Mucosa of descending colon (tissue), 3 donors: ENCODE measurements at regions not wholly inside any gene's neighbourhood (a gene's known extent, or its start where the extent isn't known, plus 50 kb on each side); places are given as distances from the start of the nearest gene placed in this dataset.

ENCODE experiments used
- ATAC-seq: fragments of 200-7000 bp; cut with Tn5 transposase; one replicate; pipeline ENCODE4 v1.9.1; 2020; ENCODE audit warnings: mild to moderate bottlenecking, moderate library complexity
- DNase-seq, 3 donors: peaks; one replicate each; pipeline ENCODE4 v3.0.0-alpha.2; 2020
- H3K36me3 ChIP-seq: fragments of 200-600 bp; one replicate; pipeline ENCODE4 v1.8.0; 2021; ENCODE audit warnings: low read depth, mild to moderate bottlenecking
- H3K4me1 ChIP-seq: fragments of 200-600 bp; one replicate; pipeline ENCODE4 v1.8.0; 2021; ENCODE audit warnings: low read depth, mild to moderate bottlenecking
- H3K4me3 ChIP-seq: fragments of 200-600 bp; one replicate; pipeline ENCODE4 v1.8.0; 2021; ENCODE audit warnings: mild to moderate bottlenecking
- H3K9me3 ChIP-seq: fragments of 200-600 bp; one replicate; pipeline ENCODE4 v1.8.0; 2021; ENCODE audit warnings: mild to moderate bottlenecking
- CTCF ChIP-seq: fragments of 200-600 bp; IDR thresholded peaks from one replicate; pipeline ENCODE4 v1.8.0; 2022; ENCODE audit warnings: antibody characterized with exemption, mild to moderate bottlenecking
- intact Hi-C, 2 donors: fragments of 100-400 bp; cut with DNase I in 1 of 2; cut with micrococcal nuclease in 1 of 2; formaldehyde crosslinking; loops; one replicate each; pipeline versions ENCODE4 v1.11.0 to v1.11.1; 2022; cut with DNase I, micrococcal nuclease
- donor health status: DM: no; HTN: no; CAD: no; lungs with moderate emphysema.
- donor health status: DM: no; HTN: no; CAD: no.
- donor health status: DM: no; HTN: yes; CAD: no.

- no peak for DNase-seq
- Histone ChIP-seq H3K4me1 (no peaks in the 10 kb centered on the region), H3K9me3 (no peaks in the 10 kb centered on the region), H3K4me3 (no peak overlapping the region), H3K36me3 (no peaks in the 10 kb centered on the region)
- ATAC-seq = no peak
- intact Hi-C loops = no loop called here
- no peak for TF ChIP-seq CTCF
These were observed 433.4 kb upstream of the GBE1 start for GRCh38 chr3:82194870-82195269.

GRCh38 chr3:82186017-82186416 is 424.6 kb upstream of the GBE1 start:
- DNase-seq (no peak), ATAC-seq (no peak)
- TF ChIP-seq CTCF = no peak
- no peak overlapping the region for H3K4me3 ChIP-seq
- no peaks in the 10 kb centered on the region for H3K36me3 ChIP-seq
- no peaks in the 10 kb centered on the region for H3K9me3 ChIP-seq
- intact Hi-C loops = no loop called here
- no peaks in the 10 kb centered on the region for H3K4me1 ChIP-seq

GRCh38 chr3:82179291-82179690 is 417.8 kb upstream of the GBE1 start:
- H3K36me3 ChIP-seq = no peaks in the 10 kb centered on the region
- ATAC-seq (no peak), DNase-seq (no peak)
- H3K9me3 ChIP-seq = peaks cover 2% of the 10 kb centered on the region
- H3K4me3 ChIP-seq = no peak overlapping the region
- H3K4me1 ChIP-seq = no peaks in the 10 kb centered on the region
- no peak for TF ChIP-seq CTCF
- intact Hi-C loops = no loop called here

GRCh38 chr3:82178291-82178690 is 416.8 kb upstream of the GBE1 start:
- Histone ChIP-seq H3K9me3 (peaks cover 2% of the 10 kb centered on the region), H3K4me1 (no peaks in the 10 kb centered on the region), H3K4me3 (no peak overlapping the region), H3K36me3 (no peaks in the 10 kb centered on the region)
- DNase-seq = no peak
- no peak for ATAC-seq
- TF ChIP-seq CTCF = no peak
- intact Hi-C loops = no loop called here

GRCh38 chr3:82177774-82178173 is 416.3 kb upstream of the GBE1 start:
- H3K4me1 ChIP-seq = no peaks in the 10 kb centered on the region
- peaks cover 2% of the 10 kb centered on the region for H3K9me3 ChIP-seq
- no peak for TF ChIP-seq CTCF
- intact Hi-C loops = no loop called here
- ATAC-seq (no peak), DNase-seq (no peak)
- no peak overlapping the region for H3K4me3 ChIP-seq
- no peaks in the 10 kb centered on the region for H3K36me3 ChIP-seq

GRCh38 chr3:82165266-82165665 is 403.8 kb upstream of the GBE1 start:
- ATAC-seq = no peak

More at GRCh38 chr3:82165266-82165665, 403.8 kb upstream of the GBE1 start:
- H3K9me3 ChIP-seq = no peaks in the 10 kb centered on the region
- no peaks in the 10 kb centered on the region for H3K36me3 ChIP-seq
- intact Hi-C loops = no loop called here
- no peaks in the 10 kb centered on the region for H3K4me1 ChIP-seq
- DNase-seq = no peak
- no peak for TF ChIP-seq CTCF
- no peak overlapping the region for H3K4me3 ChIP-seq
